ENCODE measurements at regions not wholly inside any gene's neighbourhood (a gene's known extent, or its start where the extent isn't known, plus 50 kb on each side); places are given as distances from the start of the nearest gene placed in this dataset.

DNA sequence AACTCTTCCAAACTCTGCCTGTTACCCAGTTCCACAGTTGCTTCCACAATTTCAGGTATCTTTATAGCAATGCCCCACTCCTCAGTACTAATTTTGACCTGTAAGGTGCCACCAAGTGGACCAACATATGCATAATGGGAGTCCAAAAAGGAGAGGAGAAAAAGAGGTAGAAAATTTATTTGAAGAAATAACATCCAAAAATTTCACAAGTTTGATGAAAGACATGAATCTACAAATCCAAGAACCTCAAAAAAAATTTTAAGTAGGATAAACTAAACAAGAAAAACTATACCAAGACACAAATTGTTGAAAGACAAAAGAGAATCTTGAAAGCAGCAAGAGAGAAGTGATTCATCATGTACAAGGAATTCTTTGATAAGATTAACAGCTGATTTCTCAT lies 79.8 kb downstream of the BARX1 start:
- H4K8ac ChIP-seq (ENCODE audit: extremely low read depth, insufficient read depth, low read length): no peak overlapping the region
- H4K20me1 ChIP-seq (replicated peaks in 1 of 2; ENCODE audit: control insufficient read depth in 1 of 2, insufficient read depth in 2 of 2, low read length in 2 of 2): no peaks in the 10 kb centered on the region
- no peaks in the 10 kb centered on the region for H3K23me2 ChIP-seq (ENCODE audit: low read depth, low read length)
- H3K14ac ChIP-seq (ENCODE audit: insufficient read length): no peak overlapping the region
- H3K36me3 ChIP-seq (ENCODE audit: control insufficient read depth in 2 of 4, insufficient read depth in 4 of 4, low read length in 3 of 4): no peaks in the 10 kb centered on the region
- H3K23ac ChIP-seq (ENCODE audit: insufficient read length): no peak overlapping the region
- no peaks in the 10 kb centered on the region for H3K4me1 ChIP-seq (replicated peaks in 1 of 4; ENCODE audit: control insufficient read depth in 3 of 4, insufficient read depth in 4 of 4, low read length in 3 of 4)
- no peak overlapping the region for H2BK20ac ChIP-seq (ENCODE audit: low read length)
- no peak overlapping the region for H2AFZ ChIP-seq (ENCODE audit: low read length)
- CTCF ChIA-PET (ENCODE audit: partially characterized antibody): interaction anchor here (1.0 to 2.1 kb wide), 2 partner anchors 12 to 193 kb away, joined by 3 to 5 read pairs; no protein-coding TSS in a partner anchor
- H4K91ac ChIP-seq (replicated peaks; ENCODE audit: insufficient read length, low read length): no peak overlapping the region
- peaks cover 27 to 31% of the 10 kb centered on the region in 2 experiments for H3K9me3 ChIP-seq (ENCODE audit: insufficient read depth in 2 of 2, low read depth in 1 of 2, low read length in 1 of 2)
- no peaks in the 10 kb centered on the region for H3K79me1 ChIP-seq (ENCODE audit: low read depth, low read length)
- POLR2A ChIA-PET (ENCODE audit: partially characterized antibody): no interaction called here
- no peak overlapping the region for H2BK15ac ChIP-seq (ENCODE audit: low read length)
- no peak overlapping the region for H4K5ac ChIP-seq (ENCODE audit: insufficient read length, low read depth, low read length)
- no peak overlapping the region for H2BK120ac ChIP-seq (replicated peaks; ENCODE audit: low read depth, low read length)
- H3K56ac ChIP-seq (replicated peaks; ENCODE audit: insufficient read length, low read depth, low read length): no peak overlapping the region
- no peak overlapping the region for H2AK5ac ChIP-seq (ENCODE audit: low read depth, low read length)
- H3K27ac ChIP-seq (ENCODE audit: low read depth, low read length): no peak overlapping the region
- H3K27me3 ChIP-seq (replicated peaks in 1 of 4; ENCODE audit: control insufficient read depth in 3 of 4, extremely low read depth in 1 of 4, insufficient read depth in 3 of 4, low read length in 3 of 4): no peaks in the 10 kb centered on the region
- no peak overlapping the region for H2BK12ac ChIP-seq (ENCODE audit: low read depth, low read length)
- no peak overlapping the region for H3K4me3 ChIP-seq (ENCODE audit: extremely low read depth in 1 of 4, insufficient read depth in 2 of 4, low read depth in 3 of 4, low read length in 4 of 4)
- no peak overlapping the region for H2BK5ac ChIP-seq (ENCODE audit: low read depth, low read length)
- DNase-seq (ENCODE audit: low read depth in 1 of 2, low spot score in 2 of 2): no peak
- no peak for FAIRE-seq
- TF ChIP-seq, protein P1, sequence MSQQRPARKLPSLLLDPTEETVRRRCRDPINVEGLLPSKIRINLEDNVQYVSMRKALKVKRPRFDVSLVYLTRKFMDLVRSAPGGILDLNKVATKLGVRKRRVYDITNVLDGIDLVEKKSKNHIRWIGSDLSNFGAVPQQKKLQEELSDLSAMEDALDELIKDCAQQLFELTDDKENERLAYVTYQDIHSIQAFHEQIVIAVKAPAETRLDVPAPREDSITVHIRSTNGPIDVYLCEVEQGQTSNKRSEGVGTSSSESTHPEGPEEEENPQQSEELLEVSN (IDR thresholded peaks at IDR 0.05): no peak
- no peak for TF ChIP-seq CHD1 (IDR thresholded peaks at IDR 0.05; ENCODE audit: low read depth, low read length)
- no peak for TF ChIP-seq ASH2L (IDR thresholded peaks at IDR 0.05; ENCODE audit: low read length)
- TF ChIP-seq HDAC6 (IDR thresholded peaks at IDR 0.05; ENCODE audit: low read depth, low read length): no peak
- no peak for TF ChIP-seq ZNF274 (IDR thresholded peaks at IDR 0.05; ENCODE audit: borderline replicate concordance, extremely low read depth, low read length)
- no peak for TF ChIP-seq CBX5 (IDR thresholded peaks at IDR 0.05; ENCODE audit: low read depth, low read length)
- TF ChIP-seq SP2 (IDR thresholded peaks at IDR 0.05; ENCODE audit: low read length): no peak
- no peak for TF ChIP-seq NRF1 (IDR thresholded peaks at IDR 0.05; ENCODE audit: low read depth, low read length)
- TF ChIP-seq PHF8 (conservative IDR thresholded peaks at IDR 0.05; ENCODE audit: low read depth, low read length): no peak
- TF ChIP-seq POLR2A (IDR thresholded peaks at IDR 0.05; ENCODE audit: control extremely low read depth in 1 of 2, low read depth in 2 of 2, low read length in 2 of 2): no peak
- TF ChIP-seq MAX (IDR thresholded peaks at IDR 0.05): no peak
- no peak for TF ChIP-seq JUN (IDR thresholded peaks at IDR 0.05; ENCODE audit: low read depth, low read length)
- TF ChIP-seq, protein P2, sequence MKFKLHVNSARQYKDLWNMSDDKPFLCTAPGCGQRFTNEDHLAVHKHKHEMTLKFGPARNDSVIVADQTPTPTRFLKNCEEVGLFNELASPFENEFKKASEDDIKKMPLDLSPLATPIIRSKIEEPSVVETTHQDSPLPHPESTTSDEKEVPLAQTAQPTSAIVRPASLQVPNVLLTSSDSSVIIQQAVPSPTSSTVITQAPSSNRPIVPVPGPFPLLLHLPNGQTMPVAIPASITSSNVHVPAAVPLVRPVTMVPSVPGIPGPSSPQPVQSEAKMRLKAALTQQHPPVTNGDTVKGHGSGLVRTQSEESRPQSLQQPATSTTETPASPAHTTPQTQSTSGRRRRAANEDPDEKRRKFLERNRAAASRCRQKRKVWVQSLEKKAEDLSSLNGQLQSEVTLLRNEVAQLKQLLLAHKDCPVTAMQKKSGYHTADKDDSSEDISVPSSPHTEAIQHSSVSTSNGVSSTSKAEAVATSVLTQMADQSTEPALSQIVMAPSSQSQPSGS (IDR thresholded peaks at IDR 0.05; ENCODE audit: low read length): no peak
- no peak for TF ChIP-seq RFX5 (IDR thresholded peaks at IDR 0.05; ENCODE audit: borderline replicate concordance, low read depth, low read length)
- no peaks in the 10 kb centered on the region for H3K79me2 ChIP-seq (ENCODE audit: control insufficient read depth in 1 of 2, insufficient read depth in 2 of 2, low read length in 2 of 2)
- no peak overlapping the region for H3K18ac ChIP-seq (ENCODE audit: extremely low read depth, low read length)
- no peak overlapping the region for H3K9ac ChIP-seq (replicated peaks in 1 of 4; ENCODE audit: extremely low read depth in 1 of 4, low read depth in 3 of 4, low read length in 3 of 4)
- no peak overlapping the region for H3K4me2 ChIP-seq (ENCODE audit: insufficient read depth in 1 of 2, low read depth in 2 of 2, low read length in 2 of 2)
- H3K4ac ChIP-seq (replicated peaks; ENCODE audit: insufficient read length, low read depth, low read length): no peak overlapping the region
